GM10248 (cell line): ENCODE measurements at regions not wholly inside any gene's neighbourhood (a gene's known extent, or its start where the extent isn't known, plus 50 kb on each side); places are given as distances from the start of the nearest gene placed in this dataset.

Experiments
- CTCF ChIA-PET: fragments of 300-600 bp; sonication (Branson Sonifier 250); formaldehyde crosslinking; extraction: SDS; loops from one replicate; lab custom pipeline; 2021; ENCODE audit warnings: antibody characterized with exemption; lab: Yijun Ruan, JAX
- POLR2A ChIA-PET: fragments of 350-650 bp; sonication (Branson Sonifier 250); formaldehyde crosslinking; extraction: SDS; loops from one replicate; lab custom pipeline; 2020; ENCODE audit warnings: antibody characterized with exemption; lab: Yijun Ruan, JAX
- DNase-seq: peaks from one replicate; pipeline ENCODE4 v3.0.0; 2012; ENCODE audit errors: extremely low spot score
- CTCF ChIP-seq: IDR thresholded peaks from 2 replicates; pipeline ENCODE4 v1.5.1; 2012; ENCODE audit warnings: mild to moderate bottlenecking, low read depth; ENCODE audit errors: extremely low read depth, missing control alignments, control extremely low read depth

- ChIA-PET POLR2A (no interaction called here), CTCF (interaction anchor here (1.1 kb wide), 1 partner anchor 9 kb away, joined by 3 read pairs; no protein-coding TSS in a partner anchor)
- TF ChIP-seq CTCF = no peak
- no peak for DNase-seq
Measured at GRCh38 chr18:10139783-10140410, 226.1 kb downstream of the VAPA start.

GRCh38 chr18:10140461-10141282 is 226.9 kb downstream of the VAPA start:
- POLR2A ChIA-PET = no interaction called here
- CTCF ChIA-PET = interaction anchor here (1.1 kb wide), 1 partner anchor 9 kb away, joined by 3 read pairs; no protein-coding TSS in a partner anchor
- no peak for TF ChIP-seq CTCF
- DNase-seq = no peak

GRCh38 chr18:10141559-10141958 is 227.7 kb downstream of the VAPA start:
- no peak for DNase-seq

GRCh38 chr18:10142056-10142455 is 228.2 kb downstream of the VAPA start:
- no peak for DNase-seq
- POLR2A ChIA-PET = no interaction called here
- CTCF ChIA-PET = interaction anchor here (0.8 to 1.0 kb wide), 2 partner anchors 16 to 33 kb away, joined by 3 to 4 read pairs; no protein-coding TSS in a partner anchor
- no peak for TF ChIP-seq CTCF

More at GRCh38 chr18:10141559-10141958, 227.7 kb downstream of the VAPA start:
- no peak for TF ChIP-seq CTCF
- POLR2A ChIA-PET = no interaction called here
- CTCF ChIA-PET = no interaction called here

- TF ChIP-seq CTCF = no peak
- ChIA-PET CTCF (interaction anchor here (0.8 to 1.0 kb wide), 2 partner anchors 17 to 33 kb away, joined by 3 to 4 read pairs; no protein-coding TSS in a partner anchor), POLR2A (no interaction called here)
- no peak for DNase-seq
Measured at GRCh38 chr18:10142496-10143160, 228.8 kb downstream of the VAPA start.

- ChIA-PET POLR2A (no interaction called here), CTCF (no interaction called here)
- TF ChIP-seq CTCF = no peak
- no peak for DNase-seq
Measured at GRCh38 chr18:10143596-10143995, 229.8 kb downstream of the VAPA start.
